Ramos (cell line): ENCODE measurements at regions not wholly inside any gene's neighbourhood (a gene's known extent, or its start where the extent isn't known, plus 50 kb on each side); places are given as distances from the start of the nearest gene placed in this dataset.
"Not testable (repeated sequence)": the region's sequence is repeated elsewhere in the genome, so short reads cannot be mapped to it uniquely, and the experiment has no call there.

Experiments used
- in situ Hi-C: fragments of 300-500 bp; cut with MboI; formaldehyde crosslinking; loops from one replicate; pipeline ENCODE4 v1.14.3; 2022; ENCODE audit warnings: low sequenced_read_pairs; ENCODE audit not compliant: unreplicated experiment

GRCh38 chrX:65331371-65331770 is 203.2 kb downstream of the LAS1L start:
- in situ Hi-C loops: no loop called here

- in situ Hi-C loops: no loop called here
Observed at GRCh38 chrX:65300104-65300809, 234.3 kb downstream of the LAS1L start.

GRCh38 chrX:65282905-65283304 is 251.7 kb downstream of the LAS1L start:
- in situ Hi-C loops: not testable (repeated sequence)

- in situ Hi-C loops: no loop called here
Observed at GRCh38 chrX:65273152-65273551, 261.4 kb downstream of the LAS1L start.

- in situ Hi-C loops: no loop called here
Observed at GRCh38 chrX:65266482-65266881, 268.1 kb downstream of the LAS1L start.

GRCh38 chrX:65253817-65254216 is 277.6 kb upstream of the ZC4H2 start:
- in situ Hi-C loops: no loop called here

- in situ Hi-C loops: no loop called here
Observed at GRCh38 chrX:65241059-65241721, 264.9 kb upstream of the ZC4H2 start.

GRCh38 chrX:65203545-65203944 is 227.3 kb upstream of the ZC4H2 start:
- in situ Hi-C loops: loop anchor here (25.0 kb wide), 1 partner anchor 91 kb away; no protein-coding TSS in a partner anchor

GRCh38 chrX:65196758-65197360 is 220.6 kb upstream of the ZC4H2 start:
- in situ Hi-C loops: no loop called here

GRCh38 chrX:65195621-65196020 is 219.4 kb upstream of the ZC4H2 start:
- in situ Hi-C loops: no loop called here

GRCh38 chrX:65194547-65194946 is 218.3 kb upstream of the ZC4H2 start:
- in situ Hi-C loops: no loop called here

GRCh38 chrX:65163325-65163724 is 187.1 kb upstream of the ZC4H2 start:
- in situ Hi-C loops: not testable (repeated sequence)

GRCh38 chrX:65148232-65148631 is 172.0 kb upstream of the ZC4H2 start:
- in situ Hi-C loops: no loop called here

- in situ Hi-C loops: no loop called here
Observed at GRCh38 chrX:65136424-65136823, 160.2 kb upstream of the ZC4H2 start.

GRCh38 chrX:65127842-65128241 is 151.6 kb upstream of the ZC4H2 start:
- in situ Hi-C loops: no loop called here

GRCh38 chrX:65098851-65099250 is 122.6 kb upstream of the ZC4H2 start:
- in situ Hi-C loops: no loop called here

- in situ Hi-C loops: no loop called here
Observed at GRCh38 chrX:65093658-65094057, 117.4 kb upstream of the ZC4H2 start.

GRCh38 chrX:65073233-65073632 is 97.0 kb upstream of the ZC4H2 start:
- in situ Hi-C loops: no loop called here

GRCh38 chrX:65072590-65072989 is 96.3 kb upstream of the ZC4H2 start:
- in situ Hi-C loops: no loop called here

- in situ Hi-C loops: not testable (repeated sequence)
Observed at GRCh38 chrX:65058626-65059025, 82.4 kb upstream of the ZC4H2 start.

GRCh38 chrX:65045001-65045400 is 68.8 kb upstream of the ZC4H2 start:
- in situ Hi-C loops: no loop called here

- in situ Hi-C loops: no loop called here
Observed at GRCh38 chrX:65035446-65035770, 59.2 kb upstream of the ZC4H2 start.
